GM04504 (cell line): ENCODE measurements at regions not wholly inside any gene's neighbourhood (a gene's known extent, or its start where the extent isn't known, plus 50 kb on each side); places are given as distances from the start of the nearest gene placed in this dataset.

Experiments
- DNase-seq: peaks from one replicate; pipeline ENCODE4 v3.0.0-alpha.2; 2012; ENCODE audit warnings: low read depth

DNA sequence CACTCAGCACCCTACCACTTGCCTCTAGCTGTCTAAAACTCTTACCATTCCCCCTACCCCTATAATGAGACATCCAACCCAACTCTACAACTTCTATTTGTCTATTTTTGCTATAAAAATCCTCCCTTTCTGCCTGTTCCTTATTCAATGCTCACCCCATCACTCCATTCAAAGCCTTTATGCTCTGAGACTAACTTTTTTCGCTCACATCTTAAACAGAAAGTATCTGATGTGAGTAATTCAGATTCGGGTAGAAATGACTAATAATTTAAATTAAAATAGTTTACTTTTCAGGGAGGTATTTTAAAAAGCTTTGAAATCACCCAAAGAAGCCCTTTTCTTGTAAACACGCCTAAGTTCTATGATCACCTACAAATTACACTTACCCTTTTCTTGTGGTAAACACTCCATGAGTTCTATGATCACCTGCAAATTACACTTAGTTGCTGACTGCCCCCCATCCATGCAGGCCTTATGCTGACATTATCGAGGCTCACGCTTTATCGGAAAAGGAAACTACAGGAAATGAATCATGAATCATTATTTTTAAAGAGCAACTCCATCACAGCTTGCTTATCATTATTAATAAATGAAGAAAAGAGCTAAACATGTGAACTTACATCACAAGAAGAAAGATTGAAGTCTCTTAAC is 168.7 kb upstream of the PPP1R2C start:
- no peak for DNase-seq

DNA sequence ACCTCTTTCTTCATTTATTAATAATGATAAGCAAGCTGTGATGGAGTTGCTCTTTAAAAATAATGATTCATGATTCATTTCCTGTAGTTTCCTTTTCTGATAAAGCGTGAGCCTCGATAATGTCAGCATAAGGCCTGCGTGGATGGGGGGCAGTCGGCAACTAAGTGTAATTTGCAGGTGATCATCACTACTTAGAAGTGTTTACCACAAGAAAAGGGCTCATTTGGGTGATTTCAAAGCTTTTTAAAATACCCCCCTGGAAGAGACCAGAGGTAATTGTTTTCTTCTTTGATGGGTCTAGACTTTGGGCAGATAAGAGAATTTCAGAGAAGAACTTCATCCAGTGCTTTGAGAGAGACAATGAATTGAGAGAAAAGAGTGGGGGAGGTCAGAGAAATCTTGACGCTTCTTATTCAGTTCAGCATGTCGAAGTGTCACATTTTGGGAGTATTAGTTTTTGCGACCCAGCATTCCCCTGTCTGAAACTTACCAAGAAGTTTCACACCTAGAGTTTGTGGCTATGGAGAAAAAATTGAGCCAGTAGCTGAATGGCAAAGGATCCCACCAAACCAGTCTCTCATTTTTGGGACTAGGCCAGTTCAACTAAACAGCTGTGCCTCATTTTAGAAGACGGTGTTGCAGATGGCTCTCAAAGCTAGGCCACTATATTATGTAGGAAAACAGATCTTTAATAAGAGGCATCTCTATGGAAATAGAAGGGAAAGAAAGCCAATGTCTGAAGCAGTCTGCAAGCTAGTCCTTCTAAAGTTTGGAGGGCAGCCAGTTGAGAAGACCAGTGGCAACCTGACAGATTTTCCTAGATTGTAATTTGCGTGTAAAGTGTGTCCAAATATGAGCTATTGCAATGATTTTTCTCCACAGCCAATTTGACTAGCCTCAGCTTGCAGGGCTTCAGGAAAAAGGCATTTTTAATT is 171.0 kb upstream of the PPP1R2C start:
- no peak for DNase-seq

DNA sequence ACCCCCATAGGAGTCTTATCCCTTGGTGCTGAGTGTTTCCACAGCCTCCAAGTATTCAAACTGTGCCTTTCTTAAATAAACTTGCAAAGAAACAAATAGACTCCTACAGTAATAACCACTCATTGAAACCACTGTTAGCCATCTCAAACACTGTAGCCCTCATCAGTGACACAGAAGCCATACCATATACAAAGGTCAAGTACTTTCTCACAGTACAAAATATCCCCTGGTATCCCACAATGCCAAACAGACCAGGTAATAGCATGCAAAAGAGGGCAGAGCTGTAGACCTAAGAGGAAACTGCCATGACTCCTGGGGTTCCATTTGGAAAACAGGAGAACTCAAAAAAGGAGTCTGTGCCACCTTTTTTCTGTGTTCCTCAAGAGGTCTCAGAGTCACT is 173.8 kb upstream of the PPP1R2C start:
- no peak for DNase-seq

DNA sequence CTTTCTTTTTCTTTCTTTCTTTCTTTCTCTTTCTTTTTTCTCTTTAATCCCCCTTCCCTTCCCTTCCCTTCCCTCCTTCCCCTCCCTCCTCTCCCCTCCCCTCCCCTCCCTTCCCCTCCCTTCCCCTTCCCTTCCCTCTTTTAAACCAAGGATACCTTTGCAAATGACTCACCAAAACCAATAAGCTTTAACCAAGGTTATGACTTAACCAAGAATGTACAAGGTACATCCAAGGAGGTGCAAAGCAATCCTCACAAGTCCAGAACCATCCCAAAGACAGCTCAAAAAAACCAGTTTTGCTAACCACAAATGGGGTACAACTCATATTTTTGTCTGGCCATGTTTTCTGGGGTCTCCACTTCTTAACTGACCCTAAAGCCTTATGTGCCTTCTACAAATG is 174.7 kb upstream of the PPP1R2C start:
- DNase-seq = no peak

DNA sequence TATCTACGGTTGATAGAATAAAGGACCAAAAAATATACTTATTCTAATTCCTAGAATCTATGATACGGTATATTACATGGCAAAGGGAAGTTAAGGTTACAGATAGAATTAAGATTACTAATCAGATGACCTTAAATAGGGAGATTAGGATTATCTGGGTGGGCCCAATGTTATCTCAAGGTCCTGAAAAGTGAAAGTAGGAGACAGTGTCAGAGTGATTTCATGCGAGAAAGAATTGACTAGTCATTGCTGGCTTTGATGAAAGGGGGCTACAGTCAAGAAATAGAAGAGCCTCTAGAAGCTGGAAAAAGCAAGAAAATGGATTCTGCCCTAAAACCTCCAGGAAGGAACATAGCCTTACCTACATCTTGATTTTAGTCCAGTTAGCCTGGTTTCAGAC is 176.9 kb upstream of the PPP1R2C start:
- no peak for DNase-seq

DNA sequence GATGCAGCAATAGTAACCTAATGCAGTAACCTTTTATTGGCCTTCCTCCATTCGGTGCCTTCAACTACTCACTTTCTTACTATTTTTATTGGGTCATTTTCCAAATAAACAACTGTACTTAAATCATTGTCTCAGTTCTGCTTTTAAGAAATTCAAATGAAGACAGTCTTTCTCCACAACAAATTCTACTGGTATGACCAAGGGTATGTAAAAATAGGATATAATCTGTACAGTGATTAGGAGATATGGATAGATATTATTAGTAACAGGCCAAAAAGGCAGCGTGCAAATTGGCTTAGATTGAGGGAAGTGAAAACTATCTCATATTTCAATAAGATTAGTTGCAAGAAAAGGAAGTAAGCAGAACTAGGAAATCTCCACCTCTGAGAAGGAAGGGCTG is 177.4 kb upstream of the PPP1R2C start:
- no peak for DNase-seq

DNA sequence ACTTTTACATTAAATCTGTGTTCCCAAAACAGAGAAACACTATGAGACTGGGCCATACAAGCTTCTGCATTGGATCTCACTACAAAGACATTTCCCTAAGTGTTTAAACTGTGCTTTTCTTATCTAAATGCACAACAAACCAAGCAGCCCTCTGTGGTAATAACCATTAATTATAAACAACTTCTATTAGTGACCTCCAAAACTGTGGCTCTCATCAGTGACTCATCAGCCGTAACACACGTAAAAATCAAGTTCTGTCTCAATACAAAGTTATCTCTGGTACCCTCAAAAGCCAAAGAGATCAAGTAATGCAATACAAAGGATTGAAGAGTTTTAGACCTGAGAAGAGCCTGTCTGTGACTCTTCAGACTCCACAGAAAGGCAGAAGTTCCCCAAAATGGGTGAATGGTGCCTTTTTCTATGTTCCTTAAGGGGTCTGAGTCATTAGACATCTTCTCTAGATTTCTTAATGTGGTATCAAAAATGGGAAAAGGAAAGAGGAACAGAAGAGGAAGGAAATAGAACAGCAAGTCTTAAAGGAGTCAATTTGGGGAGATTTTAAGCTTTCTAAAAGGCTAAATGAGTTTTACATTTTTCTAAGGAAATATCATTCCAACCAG is 189.8 kb upstream of the PPP1R2C start:
- no peak for DNase-seq

DNA sequence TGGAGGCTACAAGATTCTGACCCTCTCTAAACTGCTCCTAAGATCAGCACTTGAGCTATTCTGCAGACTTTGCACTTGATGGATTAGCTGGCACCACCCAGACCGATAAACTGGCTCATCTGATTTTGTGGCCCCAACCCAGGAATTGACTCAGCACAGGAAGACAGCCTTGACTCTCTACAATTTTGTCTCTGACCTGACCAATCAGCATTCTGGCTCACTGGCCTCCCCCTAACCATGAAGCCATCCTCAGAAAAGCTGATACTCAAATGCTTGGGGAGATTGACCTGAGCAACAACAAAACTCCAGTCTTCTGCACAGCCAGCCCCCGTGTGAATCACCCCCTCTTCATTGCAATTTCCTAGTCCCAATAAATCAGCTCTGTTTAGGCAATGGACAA is 195.4 kb upstream of the PPP1R2C start:
- DNase-seq = no peak

DNA sequence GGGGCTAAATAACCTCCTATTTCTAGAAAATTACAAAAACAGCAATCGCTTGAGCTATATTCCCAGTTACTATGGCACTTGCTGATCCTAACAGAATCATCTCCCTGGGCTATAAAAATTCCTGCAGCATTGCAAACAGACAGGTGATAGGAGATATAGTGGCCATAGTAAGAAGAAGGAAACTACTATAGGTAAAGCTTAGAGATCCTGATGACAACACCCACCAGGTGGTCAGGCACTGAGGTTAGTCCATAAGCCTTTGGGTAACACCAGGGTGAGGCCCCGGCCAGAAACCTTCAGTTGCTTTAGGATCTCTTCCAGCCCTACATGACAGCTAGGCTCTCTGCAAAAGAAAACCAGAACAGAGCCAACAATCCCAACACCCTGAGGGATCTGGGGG is 197.9 kb upstream of the PPP1R2C start:
- DNase-seq = no peak

DNA sequence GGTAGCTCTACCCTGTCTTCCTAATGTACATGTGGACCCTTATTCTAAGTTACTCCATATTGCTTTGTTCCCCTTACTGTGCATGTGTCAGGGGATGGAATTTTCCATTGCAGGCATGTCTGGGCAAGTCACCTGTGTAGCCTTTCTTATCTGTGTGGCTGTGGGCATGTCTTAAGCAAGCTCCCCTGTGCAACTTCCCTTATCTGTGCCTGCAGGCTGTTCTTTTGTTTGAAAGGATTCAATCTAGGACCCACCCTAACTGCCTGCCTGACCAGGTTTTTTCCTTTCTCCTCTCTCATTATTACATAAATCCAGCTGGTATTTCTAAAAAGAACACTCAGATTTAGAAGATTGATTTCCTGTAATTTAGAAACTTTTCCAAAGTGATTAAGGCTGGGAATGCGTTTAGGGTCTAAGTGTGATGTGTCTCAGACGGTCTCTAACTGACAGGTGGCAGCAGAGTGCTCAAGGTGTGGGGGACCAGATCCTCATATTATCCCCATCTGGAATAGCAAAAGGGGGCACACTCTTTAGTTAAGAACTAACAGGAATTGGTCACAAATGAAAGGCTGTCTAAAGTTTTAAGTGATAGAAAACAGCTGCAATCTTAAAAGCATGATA is 198.9 kb upstream of the PPP1R2C start:
- no peak for DNase-seq

DNA sequence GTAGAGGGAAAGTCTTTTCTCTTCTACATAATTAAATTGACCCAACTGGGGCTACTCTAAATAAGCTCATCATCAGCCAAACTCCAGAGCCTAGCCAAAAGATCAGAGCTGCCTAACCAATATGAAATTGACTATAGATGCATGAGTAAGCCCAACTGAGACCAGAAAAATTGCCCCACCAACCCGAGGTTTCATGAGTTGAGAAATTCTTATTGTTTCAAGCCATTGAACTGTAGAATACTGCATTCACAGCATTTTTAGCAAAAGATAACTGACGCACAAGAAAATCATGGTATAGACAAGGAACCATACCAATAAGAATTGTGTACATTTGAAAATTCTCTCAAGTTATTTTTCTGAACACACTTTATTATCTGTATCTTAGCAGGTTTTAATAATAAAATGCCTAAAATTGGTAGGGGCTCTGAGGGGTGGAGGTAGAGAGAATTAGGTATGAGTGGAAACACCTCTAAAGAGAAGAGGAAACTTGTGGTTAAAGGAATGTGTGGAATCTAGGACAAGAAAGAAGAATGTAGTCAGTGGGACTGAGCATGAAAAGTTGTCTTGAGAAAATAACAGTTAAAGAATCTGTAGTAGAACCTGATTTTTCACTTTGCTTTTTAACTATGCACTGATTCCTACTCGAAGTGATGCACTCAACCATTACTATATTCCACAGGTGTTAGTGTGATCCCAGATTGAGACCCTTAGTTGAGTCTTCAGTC is 200.9 kb upstream of the PPP1R2C start:
- DNase-seq = no peak

DNA sequence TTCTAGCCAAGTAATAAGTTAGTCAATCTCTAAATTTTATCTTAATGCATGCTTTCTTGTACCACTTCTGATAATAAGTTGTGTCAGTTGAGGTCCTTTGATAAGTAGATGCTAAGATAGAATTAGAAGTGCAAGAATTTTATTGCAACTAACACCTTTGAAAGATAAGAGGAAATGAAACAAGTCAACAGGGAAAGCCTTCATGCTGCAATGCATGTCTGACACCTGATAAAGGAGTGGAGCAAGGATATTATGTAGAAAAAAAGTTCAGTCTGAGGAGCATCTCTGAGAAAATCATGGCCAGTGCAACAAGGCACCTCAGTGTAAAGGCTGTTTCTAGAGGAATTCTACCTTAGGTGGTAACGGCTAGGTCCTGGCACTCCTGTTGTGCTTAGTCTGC is 210.7 kb upstream of the PPP1R2C start:
- DNase-seq = no peak

DNA sequence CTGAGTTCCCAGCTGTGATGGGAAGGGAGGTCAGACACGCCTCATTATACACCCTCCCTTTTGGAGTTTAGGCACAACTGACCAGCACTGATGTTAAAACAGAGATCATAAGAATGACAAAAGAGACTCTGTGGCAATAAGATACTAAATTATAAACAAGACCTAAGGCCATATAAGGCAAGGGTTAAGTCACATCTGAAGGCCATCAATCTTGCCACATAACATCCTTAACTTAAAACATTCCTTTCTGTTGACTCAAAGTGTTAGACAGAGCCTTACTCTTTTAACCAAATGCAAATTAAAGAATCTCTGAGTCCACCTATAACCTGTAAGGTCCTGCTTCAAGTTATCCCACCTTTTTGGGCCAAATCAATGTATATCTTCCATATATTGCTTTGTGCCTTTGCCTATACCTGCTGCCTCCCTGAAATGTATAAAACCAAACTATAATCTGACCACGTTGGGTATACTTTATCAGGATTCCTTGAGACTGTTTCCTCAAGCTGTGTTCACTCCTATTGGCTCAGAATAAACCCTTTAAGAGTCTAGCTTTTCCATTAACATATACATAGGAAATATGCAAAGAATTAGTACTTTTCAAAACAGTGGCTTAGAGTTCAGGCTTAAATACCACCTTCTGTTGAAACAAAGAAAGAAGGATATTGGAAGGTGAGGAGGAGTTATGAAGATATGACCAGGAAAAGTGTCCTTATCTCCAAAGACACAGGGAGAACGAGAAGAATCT is 214.4 kb upstream of the PPP1R2C start:
- DNase-seq = peak; percentile 4

DNA sequence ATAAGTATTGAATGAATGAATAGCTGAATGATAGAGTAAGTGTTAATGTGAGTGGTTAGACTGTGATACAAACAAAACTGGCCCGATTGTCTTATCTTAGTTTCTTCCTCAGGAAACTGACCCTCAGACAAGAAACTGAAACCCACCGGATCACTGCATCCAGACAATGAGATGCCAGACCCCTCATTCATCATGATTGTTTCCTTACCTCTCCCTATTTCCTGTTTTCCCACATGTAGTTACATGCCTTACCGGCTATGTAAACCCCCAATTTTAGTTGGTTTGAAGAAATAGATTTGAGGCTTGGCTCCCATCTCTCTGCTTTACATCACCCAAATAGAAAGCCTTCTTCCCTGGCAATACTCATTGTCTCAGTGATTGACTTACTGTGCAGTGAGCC is 218.9 kb upstream of the PPP1R2C start:
- DNase-seq = no peak

DNA sequence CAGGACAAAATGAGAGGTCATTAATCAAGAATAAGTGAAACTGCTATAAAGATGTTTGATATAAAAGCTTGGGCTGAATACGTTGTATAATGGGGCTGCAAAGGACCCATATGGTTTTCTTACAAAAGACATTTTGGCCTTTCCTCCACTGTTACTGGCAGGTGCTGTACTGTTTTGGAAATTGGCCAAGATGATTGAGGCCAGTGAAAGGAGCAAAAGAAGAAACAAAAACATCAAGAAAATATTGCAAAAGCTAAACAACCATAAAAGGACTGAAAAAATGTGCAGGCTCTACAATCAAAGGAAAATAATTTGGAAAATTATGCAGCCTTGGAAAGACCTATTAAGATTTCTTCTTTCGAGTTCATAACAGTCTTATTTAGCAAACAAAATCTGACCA is 222.2 kb upstream of the PPP1R2C start:
- no peak for DNase-seq

DNA sequence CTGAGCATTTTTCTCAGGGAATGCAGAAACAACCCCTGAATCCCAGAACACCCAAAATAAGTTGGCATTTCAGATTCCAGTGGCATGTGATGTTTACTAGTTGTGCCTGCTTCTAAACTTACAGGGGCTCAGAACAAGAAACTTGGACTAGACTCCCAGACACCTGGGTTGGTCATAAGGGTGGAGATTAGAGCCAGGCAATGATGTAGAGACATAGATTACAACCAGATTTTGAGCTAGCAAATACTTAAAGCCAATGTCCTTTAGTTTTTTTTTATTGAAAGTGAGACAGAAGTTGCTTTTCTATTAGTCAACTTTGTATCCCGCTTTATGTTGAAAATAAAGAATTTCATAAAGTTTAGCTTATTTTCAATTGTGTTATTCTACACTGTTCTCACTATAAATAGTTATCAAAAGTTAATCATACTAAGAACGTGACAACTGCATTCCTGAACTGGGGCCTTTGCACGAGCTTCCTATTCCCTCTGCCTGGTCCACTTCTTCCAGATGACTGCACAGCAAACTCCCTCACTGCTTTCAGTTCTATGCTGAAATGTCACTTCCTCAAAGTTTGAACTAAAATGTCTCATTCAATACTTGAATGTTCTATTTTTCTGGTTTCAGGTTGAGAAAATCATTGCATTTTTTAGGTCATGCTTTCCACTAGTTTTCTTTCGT is 224.7 kb upstream of the PPP1R2C start:
- DNase-seq = no peak

DNA sequence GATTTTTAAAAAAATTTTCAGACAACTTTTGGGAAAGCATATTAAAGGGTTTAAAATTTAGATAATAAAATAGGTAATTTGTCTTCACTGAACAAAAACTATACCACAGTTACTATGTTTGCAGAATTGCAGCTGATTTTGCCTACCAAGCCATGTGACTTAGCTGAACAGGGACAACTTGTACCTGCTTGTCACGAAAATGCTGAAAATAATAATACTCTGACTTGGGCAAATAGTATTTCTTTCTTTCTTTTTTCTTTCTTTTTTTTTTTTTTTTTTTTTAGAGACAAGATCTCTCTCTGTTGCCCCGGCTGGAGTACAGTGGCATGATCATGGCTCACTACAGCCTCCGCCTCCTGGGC is 225.2 kb upstream of the PPP1R2C start:
- DNase-seq = no peak

DNA sequence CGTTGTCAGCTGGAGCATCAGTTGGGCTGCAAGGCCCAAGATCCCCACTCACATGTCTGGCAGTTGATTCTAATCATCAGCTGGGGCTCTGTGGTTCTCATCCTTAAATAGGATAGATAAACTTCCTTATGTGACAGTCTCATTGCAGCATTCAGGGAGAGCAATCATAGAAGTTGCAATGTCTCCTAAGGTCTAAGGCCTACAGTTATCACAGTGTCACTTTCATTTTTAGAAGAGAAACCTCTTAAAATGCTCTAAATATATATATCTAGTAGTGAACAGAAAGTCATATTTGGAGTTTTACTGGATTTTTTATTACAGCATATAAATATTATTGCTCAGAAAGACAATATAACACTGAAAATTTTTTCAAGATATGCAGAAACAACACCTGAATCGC is 226.0 kb upstream of the PPP1R2C start:
- no peak for DNase-seq

DNA sequence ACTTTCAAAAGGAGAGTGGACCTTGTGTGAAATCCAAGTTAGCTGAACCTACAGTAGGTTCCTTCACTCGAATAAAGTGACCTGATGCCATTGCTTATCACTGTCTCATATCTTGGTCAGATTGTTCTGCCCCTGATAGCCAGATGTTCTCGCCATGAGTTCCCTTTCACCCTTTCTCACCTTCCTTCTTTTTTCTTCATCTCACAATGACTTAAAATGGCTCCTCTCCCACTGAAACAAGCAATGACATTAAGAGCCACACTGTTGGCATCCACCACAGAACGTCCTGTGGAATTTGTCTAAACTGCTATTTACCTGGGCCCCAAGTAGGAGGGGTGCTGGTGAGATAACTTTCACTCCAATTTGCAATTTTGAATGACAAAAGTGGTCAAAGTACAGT is 227.6 kb upstream of the PPP1R2C start:
- DNase-seq = no peak

DNA sequence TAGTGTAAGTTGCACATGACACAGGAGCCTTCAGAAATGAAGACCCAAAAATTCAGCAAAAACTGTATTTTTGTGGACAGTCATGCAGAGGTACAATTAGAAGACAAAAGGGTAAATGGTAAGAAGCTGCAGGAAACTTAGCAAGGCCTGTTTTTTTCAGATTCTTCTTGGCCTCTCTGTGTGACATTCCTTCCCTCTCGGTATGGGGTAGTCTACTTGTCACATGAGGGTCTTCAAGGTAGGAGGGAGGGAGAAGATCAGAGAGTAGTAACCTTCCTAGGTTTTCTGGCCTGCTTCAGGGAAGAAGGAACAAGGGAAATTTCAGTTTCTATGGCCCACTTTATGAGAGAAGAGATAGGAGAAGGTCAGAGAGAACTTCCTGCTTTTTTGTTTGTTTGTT is 230.4 kb upstream of the PPP1R2C start:
- no peak for DNase-seq

DNA sequence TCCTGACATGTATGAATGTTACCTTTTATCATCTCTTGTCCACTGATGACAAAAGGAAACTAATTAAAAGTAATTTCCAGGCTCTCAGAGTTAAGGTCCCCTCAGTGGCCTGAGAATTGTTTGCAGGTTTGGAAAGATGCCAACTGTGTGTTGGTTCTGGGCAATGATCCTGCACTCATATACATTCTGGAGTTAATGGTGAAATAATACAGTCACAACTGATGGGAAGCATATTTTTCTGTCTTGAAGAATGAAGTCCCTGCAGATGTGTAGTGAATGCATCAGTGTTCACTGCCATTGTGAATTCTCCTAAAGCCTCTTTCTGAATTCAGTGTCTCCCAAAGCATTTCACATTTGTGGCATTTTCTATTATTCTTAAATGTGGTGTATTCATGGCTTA is 238.1 kb upstream of the PPP1R2C start:
- no peak for DNase-seq
